Medulla oblongata (tissue), 1 donor: ENCODE measurements at regions not wholly inside any gene's neighbourhood (a gene's known extent, or its start where the extent isn't known, plus 50 kb on each side); places are given as distances from the start of the nearest gene placed in this dataset.

Experiments
- DNase-seq: peaks from one replicate; pipeline ENCODE4 v3.0.0-alpha.2; 2015; ENCODE audit errors: extremely low spot score

- DNase-seq, result no peak
Measured at GRCh38 chr4:107318078-107318477, 282.0 kb upstream of the DKK2 start.

GRCh38 chr4:107317611-107318010 lies 281.5 kb upstream of the DKK2 start:
- DNase-seq, result no peak

DNA sequence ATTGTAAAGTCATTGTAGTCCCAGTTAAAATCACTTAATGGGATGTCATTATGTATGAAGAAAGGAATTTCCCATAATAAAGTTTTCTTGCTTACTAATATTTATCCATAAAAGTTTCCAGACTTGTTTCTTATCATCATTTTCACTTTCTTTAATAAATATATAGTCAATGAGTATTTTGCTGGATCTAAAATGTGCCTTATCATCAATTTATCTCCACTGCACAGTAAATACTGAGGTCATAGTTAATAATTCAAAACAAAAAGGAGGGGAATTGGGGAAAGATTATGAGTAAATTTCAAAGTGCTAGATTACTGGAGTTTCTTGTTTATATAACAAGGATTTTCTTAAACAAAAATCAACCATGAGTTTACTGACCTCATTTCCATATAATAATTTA lies 279.5 kb upstream of the DKK2 start:
- no peak for DNase-seq

GRCh38 chr4:107314156-107314555 lies 278.0 kb upstream of the DKK2 start:
- DNase-seq, result no peak

DNA sequence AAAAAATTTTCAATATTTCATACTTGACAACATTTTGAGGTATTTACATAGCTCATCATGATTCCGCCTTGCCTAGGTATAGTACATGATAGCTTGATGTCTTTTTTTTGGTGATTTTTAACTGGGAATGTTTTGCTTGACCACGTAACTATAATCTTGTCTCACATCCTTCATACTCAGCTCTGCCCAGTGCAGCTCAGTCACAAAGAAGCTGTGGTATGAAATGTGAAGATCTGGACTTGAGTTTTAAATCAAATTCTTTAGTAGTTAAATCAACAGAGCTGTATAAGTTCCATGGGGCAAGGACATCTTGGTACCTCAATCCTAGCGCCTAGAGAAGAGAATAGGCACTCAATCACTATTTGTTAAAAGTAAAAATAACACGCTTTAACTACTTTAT lies 276.3 kb upstream of the DKK2 start:
- DNase-seq, result no peak

- no peak for DNase-seq
Measured at GRCh38 chr4:107304699-107305286, 268.7 kb upstream of the DKK2 start.

DNA sequence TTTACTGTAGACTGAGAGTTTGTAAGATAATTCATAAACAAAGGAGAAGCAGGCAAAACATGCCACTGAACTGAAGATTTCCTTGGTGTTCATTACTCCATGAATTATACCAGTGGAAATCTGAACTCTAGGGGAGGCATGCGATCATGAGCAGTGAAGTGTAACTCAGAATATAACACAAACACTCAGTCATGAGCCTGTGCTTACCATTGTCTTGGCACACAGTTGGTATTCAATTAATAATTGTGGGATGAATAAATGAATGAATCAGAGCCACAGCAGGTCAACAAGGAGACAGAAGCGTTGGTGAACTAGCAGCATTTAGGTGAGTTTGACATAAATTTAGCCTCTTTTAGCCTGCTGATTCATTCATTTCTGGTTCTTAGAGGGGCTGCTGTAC lies 263.5 kb upstream of the DKK2 start:
- DNase-seq, result no peak

DNA sequence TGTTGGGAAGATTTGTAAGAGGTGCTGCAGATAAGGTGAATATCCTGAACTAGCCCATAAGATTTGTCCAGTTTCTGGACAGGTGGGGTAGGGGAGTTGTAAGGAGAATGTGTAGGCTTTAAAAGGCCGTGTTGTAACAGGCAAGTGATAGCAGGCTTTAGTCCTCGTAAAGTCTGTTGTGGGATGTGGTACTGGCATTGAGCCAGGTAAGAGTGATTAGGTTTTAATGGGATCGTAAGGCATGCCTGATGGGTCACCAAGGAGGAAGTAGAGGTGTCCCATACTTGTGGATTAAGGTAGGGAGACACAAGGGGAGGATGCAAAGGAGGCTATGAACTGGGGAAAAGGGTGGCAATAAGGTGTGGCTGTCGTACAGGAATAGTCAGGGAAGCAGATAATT lies 256.9 kb upstream of the DKK2 start:
- DNase-seq, result no peak

DNA sequence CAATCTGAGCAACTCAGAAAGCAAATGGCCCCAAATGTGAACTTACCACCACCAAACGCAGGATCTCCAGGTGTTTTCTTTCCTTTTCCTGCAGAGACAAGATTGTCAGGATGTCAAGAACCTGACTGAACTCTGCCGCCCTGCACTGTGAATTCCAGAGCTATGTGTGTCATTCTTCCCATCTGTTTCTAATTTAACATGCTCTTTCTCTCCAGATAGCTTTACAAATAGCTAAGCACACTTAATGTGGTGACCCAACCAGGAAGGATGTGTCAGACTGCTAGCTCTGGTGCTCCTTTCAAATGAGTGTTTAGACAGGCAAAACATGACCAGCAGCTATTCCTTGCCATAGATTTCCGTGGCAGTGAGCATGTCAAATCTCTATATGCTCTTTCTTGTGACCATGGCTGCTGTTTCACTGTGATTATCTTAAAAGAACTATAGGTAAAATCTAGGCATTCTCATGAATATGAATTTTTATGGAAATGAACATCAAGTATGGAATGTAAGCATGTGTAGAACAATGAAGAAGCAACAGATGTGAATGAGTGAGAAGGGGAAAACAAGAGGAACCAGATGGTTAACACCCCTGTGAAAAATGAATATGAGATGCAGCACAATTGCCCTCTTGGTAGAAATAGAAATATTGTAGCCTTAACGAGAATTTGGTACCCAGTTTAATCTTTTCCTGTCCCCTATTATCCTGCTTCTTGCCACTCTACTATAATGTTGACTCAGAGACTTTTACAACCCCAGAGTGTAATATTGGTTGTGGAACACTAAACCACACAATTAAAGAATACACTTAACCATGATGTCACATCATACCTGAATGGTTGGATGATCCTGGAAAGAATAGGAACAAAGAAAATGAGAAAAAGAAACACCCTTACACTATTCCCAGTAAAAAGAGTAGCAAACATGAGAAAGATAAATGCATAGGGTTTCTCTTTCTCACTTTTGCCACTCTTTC lies 247.8 kb upstream of the DKK2 start:
- DNase-seq, result no peak

DNA sequence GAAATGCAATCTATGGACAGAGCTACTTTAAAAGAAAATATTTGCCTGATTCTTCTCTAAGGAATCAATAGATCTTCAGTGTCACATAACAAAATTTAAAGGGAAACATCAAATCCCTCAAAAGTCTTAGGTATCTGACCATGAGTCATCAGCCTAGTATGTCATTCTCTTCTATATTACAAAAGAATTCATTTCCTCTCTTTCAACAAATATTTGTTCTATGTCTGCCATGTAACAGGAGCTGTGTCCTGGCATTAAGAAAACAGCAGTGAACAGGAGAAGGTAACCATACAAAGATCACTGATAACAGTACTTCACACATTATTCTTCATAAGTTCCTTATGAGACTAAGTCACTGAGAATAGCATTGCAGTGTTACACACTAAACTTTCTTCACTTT lies 243.6 kb upstream of the DKK2 start:
- DNase-seq, result no peak

- DNase-seq, result no peak
Measured at GRCh38 chr4:107278791-107279483, 242.8 kb upstream of the DKK2 start.

GRCh38 chr4:107276052-107276451 lies 239.9 kb upstream of the DKK2 start:
- no peak for DNase-seq

DNA sequence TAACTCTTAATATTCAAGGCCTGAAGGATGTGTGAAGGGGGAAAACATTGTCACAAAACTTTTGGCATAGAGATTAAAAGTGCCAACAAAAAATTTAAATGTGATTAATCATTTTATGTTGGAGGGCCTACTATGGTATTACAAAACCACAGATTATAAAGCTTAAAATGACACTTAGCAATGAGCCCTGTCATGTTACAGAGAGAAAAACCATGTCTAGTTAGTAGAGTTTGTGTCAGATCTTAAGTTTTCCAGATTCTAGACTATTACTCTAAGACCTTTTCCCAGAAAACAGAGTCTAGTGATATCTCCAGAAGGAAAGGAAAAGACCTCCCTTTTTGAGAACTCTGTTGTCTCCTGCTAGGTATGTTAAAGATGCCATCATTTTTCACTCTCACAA lies 239.1 kb upstream of the DKK2 start:
- DNase-seq, result no peak

GRCh38 chr4:107270614-107271013 lies 234.5 kb upstream of the DKK2 start:
- no peak for DNase-seq

DNA sequence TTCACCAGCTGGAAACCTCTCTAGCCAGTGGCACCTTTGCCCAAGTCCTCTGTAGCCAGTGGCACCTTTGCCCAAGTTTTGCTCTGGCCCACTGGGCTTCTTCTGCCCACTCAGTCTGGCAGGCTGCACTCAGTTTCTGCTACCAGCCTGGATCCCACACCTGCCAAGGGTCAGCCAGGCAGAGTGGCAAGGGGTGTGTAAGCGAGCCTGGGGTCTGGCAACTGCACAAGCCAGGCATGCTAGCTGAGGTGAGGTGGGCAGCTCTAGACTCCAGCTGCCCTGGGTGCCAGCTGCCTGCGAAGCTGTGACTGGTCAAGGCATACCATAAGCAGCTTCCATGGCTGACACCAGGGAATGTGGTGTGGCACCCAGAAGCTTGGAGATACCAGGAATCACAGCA lies 233.1 kb upstream of the DKK2 start:
- no peak for DNase-seq

DNA sequence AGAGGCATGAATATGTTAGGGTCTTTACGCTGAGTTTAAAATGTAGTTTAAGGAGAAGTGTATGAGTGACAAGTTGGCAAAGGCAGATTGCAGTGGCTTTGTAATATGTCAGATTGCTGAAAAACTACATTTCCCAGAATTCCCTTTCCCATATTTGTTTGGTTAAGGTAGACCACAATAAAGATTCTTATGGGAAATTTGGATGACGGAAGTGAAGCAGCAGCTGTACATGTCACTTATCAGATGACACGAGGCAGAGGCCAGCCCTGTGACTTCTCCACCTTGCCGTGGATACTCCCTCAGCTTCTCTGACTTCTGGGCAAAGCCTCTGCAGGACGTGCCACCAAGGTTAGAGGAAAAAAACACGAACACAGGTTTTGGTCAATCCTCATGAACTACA lies 229.7 kb upstream of the DKK2 start:
- DNase-seq, result no peak

- DNase-seq, result no peak
Measured at GRCh38 chr4:107261241-107261874, 225.2 kb upstream of the DKK2 start.

DNA sequence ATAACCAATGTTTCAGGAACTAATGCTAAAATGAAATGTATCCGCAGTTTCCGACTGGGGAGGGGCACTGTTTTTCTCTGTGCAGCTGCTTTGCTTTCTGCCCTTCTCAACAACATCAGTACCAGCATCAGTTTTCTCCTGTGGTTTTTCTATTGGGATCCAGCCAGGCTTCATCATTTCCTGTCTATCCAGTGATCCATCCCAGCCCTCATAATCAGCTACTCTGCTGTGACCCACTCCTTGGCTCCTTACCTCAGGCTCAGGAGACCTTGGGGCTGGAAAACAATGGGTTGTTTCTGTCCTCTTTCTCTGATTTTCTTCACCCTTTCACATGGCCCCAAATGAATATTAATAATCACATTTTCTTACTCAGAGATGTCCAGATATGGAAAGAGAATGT lies 222.2 kb upstream of the DKK2 start:
- no peak for DNase-seq

GRCh38 chr4:107255596-107255995 lies 219.5 kb upstream of the DKK2 start:
- no peak for DNase-seq

DNA sequence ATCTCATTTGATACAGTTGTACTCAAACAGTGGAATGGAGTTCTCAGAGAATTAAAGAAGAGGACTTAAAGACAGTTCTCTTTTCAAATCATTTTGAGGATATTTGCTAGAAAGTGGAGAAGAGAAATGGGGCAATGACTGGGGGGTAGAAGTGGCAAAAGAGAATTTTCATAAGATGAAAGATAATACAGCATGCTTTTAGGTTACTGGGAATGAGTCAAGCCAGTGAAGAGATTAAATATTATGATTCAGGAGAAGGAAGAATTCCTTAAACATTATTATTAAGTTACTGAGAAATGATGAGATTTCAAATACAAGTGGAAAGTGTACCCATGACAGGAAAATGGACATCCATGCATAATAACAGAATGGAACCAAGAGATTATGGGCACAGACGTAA lies 219.0 kb upstream of the DKK2 start:
- no peak for DNase-seq

- DNase-seq, result no peak
Measured at GRCh38 chr4:107253579-107254068, 217.5 kb upstream of the DKK2 start.

DNA sequence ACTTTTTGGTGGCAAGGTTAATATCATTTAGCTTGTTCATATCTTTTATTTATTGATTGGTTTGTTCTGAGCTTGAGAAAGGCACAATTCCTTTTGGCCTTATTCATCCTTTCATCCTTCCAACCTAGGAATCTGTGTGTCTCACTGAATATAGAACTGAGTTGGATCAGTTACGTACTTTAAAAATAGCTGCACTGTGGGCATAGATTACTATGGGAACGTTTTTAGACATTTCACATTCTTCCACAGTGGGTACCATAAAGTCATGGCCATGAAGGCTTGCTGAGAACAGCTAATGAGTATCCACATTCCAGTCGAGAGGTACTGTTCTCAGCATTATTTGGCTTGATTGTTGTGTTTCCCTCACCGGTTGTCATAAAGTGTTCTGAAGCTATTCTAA lies 217.0 kb upstream of the DKK2 start:
- no peak for DNase-seq
